CD14-positive monocyte (primary cell): ENCODE measurements at regions not wholly inside any gene's neighbourhood (a gene's known extent, or its start where the extent isn't known, plus 50 kb on each side); places are given as distances from the start of the nearest gene placed in this dataset.

ENCODE experiments used
- DNase-seq, 3 donors: peaks; one replicate each; pipeline ENCODE4 v3.0.0-alpha.2; 2011 to 2022
- H2AFZ ChIP-seq: 2 replicates; pipeline ENCODE4 v1.6.0; 2012; ENCODE audit warnings: mild to moderate bottlenecking, low read depth, low read length, inconsistent platforms; ENCODE audit not compliant: insufficient read depth, poor library complexity, severe bottlenecking
- H3K27ac ChIP-seq, 2 donors: 1 replicate in 1 of 2; 2 replicates in 1 of 2; pipeline ENCODE4 v1.5.1; 2012 to 2013; ENCODE audit warnings: low read length in 2 of 2, control low read depth in 1 of 2, inconsistent platforms in 1 of 2, low read depth in 1 of 2, mild to moderate bottlenecking in 1 of 2
- H3K27me3 ChIP-seq, 2 donors: one replicate each; pipeline versions ENCODE4 v1.6.0 to v1.6.1; 2011 to 2013; ENCODE audit warnings: low read length in 2 of 2; ENCODE audit not compliant: control insufficient read depth in 2 of 2, insufficient read depth in 2 of 2
- H3K36me3 ChIP-seq, 2 donors: replicated peaks in 1 of 2; 1 replicate in 1 of 2; 2 replicates in 1 of 2; pipeline versions ENCODE4 v1.5.1 to v1.6.1; 2012 to 2013; ENCODE audit warnings: low read length in 2 of 2, control low read depth in 1 of 2, inconsistent platforms in 1 of 2, mild to moderate bottlenecking in 1 of 2; ENCODE audit not compliant: insufficient read depth in 2 of 2, control insufficient read depth in 1 of 2
- H3K4me1 ChIP-seq, 2 donors: 1 replicate in 1 of 2; 2 replicates in 1 of 2; pipeline versions ENCODE4 v1.5.1 to v1.6.1; 2012 to 2013; ENCODE audit warnings: low read length in 2 of 2, control low read depth in 1 of 2, inconsistent platforms in 1 of 2, mild to moderate bottlenecking in 1 of 2, moderate library complexity in 1 of 2; ENCODE audit not compliant: insufficient read depth in 2 of 2, control insufficient read depth in 1 of 2
- H3K4me2 ChIP-seq: replicated peaks from 2 replicates; pipeline ENCODE3; 2012; ENCODE audit warnings: low read length, moderate library complexity, mild to moderate bottlenecking; ENCODE audit not compliant: poor library complexity, severe bottlenecking; ENCODE audit errors: extremely low read depth
- H3K4me3 ChIP-seq, 3 experiments: fragments of 200-600 bp in 1 of 3; sonication (generic) in 1 of 3; replicated peaks in 1 of 3; 1 replicate in 2 of 3; 2 replicates in 1 of 3; pipeline ENCODE4 v1.5.1; 2011 to 2013; ENCODE audit warnings: low read length in 3 of 3, mild to moderate bottlenecking in 3 of 3, control low read depth in 2 of 3, low read depth in 2 of 3, inconsistent platforms in 1 of 3, moderate library complexity in 1 of 3
- H3K79me2 ChIP-seq: 2 replicates; pipeline ENCODE4 v1.6.0; 2012; ENCODE audit warnings: mild to moderate bottlenecking, control low read depth, inconsistent platforms, low read length, moderate library complexity; ENCODE audit not compliant: insufficient read depth
- H3K9ac ChIP-seq: 2 replicates; pipeline ENCODE4 v1.6.0; 2017; ENCODE audit warnings: low read length, mild to moderate bottlenecking; ENCODE audit not compliant: insufficient read depth, poor library complexity, severe bottlenecking
- H3K9me3 ChIP-seq, 2 donors: replicated peaks in 1 of 2; 1 replicate in 1 of 2; 2 replicates in 1 of 2; pipeline versions ENCODE4 v1.5.1 to v1.6.1; 2012 to 2013; ENCODE audit warnings: low read length in 2 of 2, control low read depth in 1 of 2; ENCODE audit not compliant: control insufficient read depth in 1 of 2, insufficient read depth in 1 of 2
- H4K20me1 ChIP-seq: 2 replicates; pipeline ENCODE4 v1.6.0; 2012; ENCODE audit warnings: mild to moderate bottlenecking, low read length, control low read depth, moderate library complexity; ENCODE audit not compliant: insufficient read depth
- H3K27ac Mint-ChIP-seq, 7 donors: one replicate each; pipeline ENCODE4 v1.8.0; 2020; ENCODE audit warnings: mild to moderate bottlenecking in 7 of 7, mixed read lengths in 7 of 7, moderate library complexity in 6 of 7, inconsistent platforms in 2 of 7
- H3K27me3 Mint-ChIP-seq, 3 donors: one replicate each; pipeline ENCODE4 v1.8.0; 2021 to 2022; ENCODE audit warnings: low read depth in 3 of 3, mild to moderate bottlenecking in 3 of 3, mixed read lengths in 3 of 3, moderate library complexity in 3 of 3, inconsistent platforms in 1 of 3
- H3K36me3 Mint-ChIP-seq, 2 donors: one replicate each; pipeline ENCODE4 v1.8.0; 2020; ENCODE audit warnings: mixed read lengths in 2 of 2, inconsistent platforms in 1 of 2, mild to moderate bottlenecking in 1 of 2
- H3K4me1 Mint-ChIP-seq: one replicate; pipeline ENCODE4 v1.8.0; 2020; ENCODE audit warnings: mild to moderate bottlenecking, mixed read lengths
- H3K4me3 Mint-ChIP-seq, 2 donors: one replicate each; pipeline ENCODE4 v1.8.0; 2020; ENCODE audit warnings: mild to moderate bottlenecking in 2 of 2, mixed read lengths in 2 of 2, moderate library complexity in 1 of 2
- H3K9me3 Mint-ChIP-seq, 7 donors: one replicate each; pipeline ENCODE4 v1.8.0; 2020 to 2022; ENCODE audit warnings: mixed read lengths in 7 of 7, mild to moderate bottlenecking in 6 of 7, moderate library complexity in 6 of 7, inconsistent platforms in 2 of 7
- CTCF ChIP-seq: fragments of 200-600 bp; IDR thresholded peaks from one replicate; pipeline ENCODE4 v1.8.0; 2022; ENCODE audit warnings: antibody characterized with exemption, mild to moderate bottlenecking
- WGBS: methylation state at CpG from one replicate; pipeline ENCODE4 v1.1.5; 2013; ENCODE audit warnings: missing lambda C conversion rate; ENCODE audit not compliant: insufficient coverage; 5-methylcytosine and 5-hydroxymethylcytosine counted together
- intact Hi-C, 2 donors: fragments of 100-400 bp; cut with micrococcal nuclease; formaldehyde crosslinking; loops; one replicate each; pipeline versions ENCODE4 v1.15.0 to v1.15.1; 2023

GRCh38 chr13:110070046-110070445 lies 236.9 kb downstream of the COL4A1 start:
- Mint-ChIP-seq H3K27me3 (peaks cover 0 to 3% (median 0%) of the 10 kb centered on the region in 3 donors), H3K4me1 (no peaks in the 10 kb centered on the region), H3K9me3 (peaks cover 0 to 9% (median 3%) of the 10 kb centered on the region in 7 donors), H3K4me3 (no peak overlapping the region), H3K27ac (no peak overlapping the region), H3K36me3 (no peaks in the 10 kb centered on the region)
- intact Hi-C loops, result no loop called here
- no peaks in the 10 kb centered on the region for H4K20me1 ChIP-seq
- no peak overlapping the region for H3K4me2 ChIP-seq
- no CpG with 5 or more reads among the region's 4 CpGs for WGBS
- no peak overlapping the region for H3K4me3 ChIP-seq
- no peaks in the 10 kb centered on the region for H3K9me3 ChIP-seq
- no peak overlapping the region for H3K27ac ChIP-seq
- H3K27me3 ChIP-seq, result no peaks in the 10 kb centered on the region
- H3K36me3 ChIP-seq, result no peaks in the 10 kb centered on the region
- no peak for TF ChIP-seq CTCF
- no peak overlapping the region for H3K9ac ChIP-seq
- no peak overlapping the region for H2AFZ ChIP-seq
- H3K4me1 ChIP-seq, result no peaks in the 10 kb centered on the region
- DNase-seq, result no peak
- H3K79me2 ChIP-seq, result no peaks in the 10 kb centered on the region

- no peaks in the 10 kb centered on the region for H3K27me3 ChIP-seq
- 100% methylated on average over 3 of the region's 3 CpGs for WGBS
- no peak overlapping the region for H3K27ac ChIP-seq
- no peaks in the 10 kb centered on the region for H3K36me3 ChIP-seq
- no peak overlapping the region for H2AFZ ChIP-seq
- intact Hi-C loops, result no loop called here
- H3K4me3 ChIP-seq, result no peak overlapping the region
- H3K9me3 ChIP-seq, result no peaks in the 10 kb centered on the region
- peaks cover 0 to 9% (median 3%) of the 10 kb centered on the region in 7 donors for H3K9me3 Mint-ChIP-seq
- H3K27ac Mint-ChIP-seq, result no peak overlapping the region
- H3K27me3 Mint-ChIP-seq, result peaks cover 0 to 3% (median 0%) of the 10 kb centered on the region in 3 donors
- TF ChIP-seq CTCF, result no peak
- no peaks in the 10 kb centered on the region for H4K20me1 ChIP-seq
- H3K36me3 Mint-ChIP-seq, result no peaks in the 10 kb centered on the region
- no peak overlapping the region for H3K4me3 Mint-ChIP-seq
- no peaks in the 10 kb centered on the region for H3K4me1 ChIP-seq
- no peak overlapping the region for H3K4me2 ChIP-seq
- no peak overlapping the region for H3K9ac ChIP-seq
- H3K79me2 ChIP-seq, result no peaks in the 10 kb centered on the region
- DNase-seq, result no peak
- H3K4me1 Mint-ChIP-seq, result no peaks in the 10 kb centered on the region
Measured at GRCh38 chr13:110068176-110068473, 238.8 kb downstream of the COL4A1 start.
